GM23248 (cell line): ENCODE measurements at regions not wholly inside any gene's neighbourhood (a gene's known extent, or its start where the extent isn't known, plus 50 kb on each side); places are given as distances from the start of the nearest gene placed in this dataset.

ENCODE experiments used
- EZH2 ChIP-seq: fragments of 200-600 bp; sonication (generic); IDR thresholded peaks from 2 replicates; pipeline ENCODE4 v1.6.1; 2018; ENCODE audit warnings: antibody characterized with exemption, mild to moderate bottlenecking; ENCODE audit not compliant: insufficient read depth, poor library complexity, severe bottlenecking
- EZH2phosphoT487 ChIP-seq: fragments of 200-600 bp; sonication (generic); IDR thresholded peaks from 2 replicates; pipeline ENCODE4 v1.6.1; 2018; ENCODE audit warnings: antibody characterized with exemption, moderate library complexity, mild to moderate bottlenecking, low read depth; ENCODE audit not compliant: insufficient read depth

DNA sequence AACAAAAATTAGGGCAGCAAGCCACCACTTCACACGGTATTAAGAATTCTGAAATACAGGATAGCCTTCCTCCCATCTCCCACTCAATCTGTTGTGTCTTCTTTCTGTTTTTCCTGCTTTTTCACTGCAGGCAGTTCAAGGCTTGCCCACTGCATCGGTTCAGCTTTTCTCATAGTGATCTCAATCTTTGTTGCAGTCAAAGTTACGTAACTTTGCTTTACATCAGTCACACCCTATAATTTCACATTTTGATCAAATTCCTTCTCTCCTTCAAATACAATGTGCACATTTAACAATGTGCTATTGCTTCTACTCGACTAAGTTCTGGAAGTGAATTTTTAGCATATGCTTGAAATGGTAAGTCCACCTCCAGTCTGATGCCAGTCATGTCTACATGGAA is 217.6 kb downstream of the EFCAB11 start:
- TF ChIP-seq EZH2 (no peak), EZH2phosphoT487 (no peak)
